Left kidney (tissue), 1 donor: ENCODE measurements at regions not wholly inside any gene's neighbourhood (a gene's known extent, or its start where the extent isn't known, plus 50 kb on each side); places are given as distances from the start of the nearest gene placed in this dataset.
"Not testable (repeated sequence)": the region's sequence is repeated elsewhere in the genome, so short reads cannot be mapped to it uniquely, and the experiment has no call there.

Experiments used
- DNase-seq: peaks from one replicate; pipeline ENCODE4 v3.0.0-alpha.2; 2013

DNA sequence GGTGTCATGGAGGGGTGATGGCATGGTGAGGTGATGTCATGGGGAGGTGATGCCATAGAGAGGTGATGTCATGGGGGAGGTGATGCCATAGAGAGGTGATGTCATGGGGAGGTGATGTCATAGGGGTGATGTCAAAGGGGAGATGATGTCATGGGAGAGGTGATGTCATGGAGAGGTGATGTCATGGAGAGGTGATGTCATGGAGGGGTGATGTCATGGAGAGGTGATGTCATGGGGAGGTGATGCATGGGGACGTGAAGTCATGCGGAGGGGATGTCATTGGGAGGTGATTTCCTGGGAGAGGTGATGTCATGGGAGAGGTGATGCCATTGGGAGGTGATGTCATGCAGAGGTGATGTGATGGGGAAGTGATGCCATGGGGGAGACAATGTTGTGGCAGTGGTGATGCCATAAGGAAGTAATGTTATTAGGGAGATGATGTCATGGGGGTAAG, 92.1 kb upstream of the C1orf174 start:
- no peak for DNase-seq

DNA sequence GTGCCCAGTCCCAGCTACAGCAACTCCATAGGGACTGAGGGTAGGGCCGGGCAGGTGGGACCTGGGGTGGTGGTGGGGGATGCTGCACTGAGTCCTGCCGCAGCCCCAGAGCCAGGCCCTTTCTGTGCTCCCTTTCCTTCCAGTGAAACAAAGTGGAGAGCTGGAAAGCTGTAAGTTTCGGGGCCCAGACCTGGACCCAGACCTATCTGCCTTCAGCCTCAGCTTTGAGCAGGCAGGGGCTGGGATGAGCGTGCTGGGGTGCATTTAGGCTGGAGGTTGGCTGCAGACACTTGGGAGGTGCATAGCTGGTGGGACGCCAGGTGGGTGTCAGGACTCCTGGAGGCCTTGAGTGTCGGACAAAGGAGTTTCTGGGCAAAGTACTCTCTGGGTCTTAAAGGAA, 92.7 kb upstream of the C1orf174 start:
- DNase-seq, result no peak

GRCh38 chr1:3993619-3994375, 93.7 kb upstream of the C1orf174 start:
- no peak for DNase-seq

DNA sequence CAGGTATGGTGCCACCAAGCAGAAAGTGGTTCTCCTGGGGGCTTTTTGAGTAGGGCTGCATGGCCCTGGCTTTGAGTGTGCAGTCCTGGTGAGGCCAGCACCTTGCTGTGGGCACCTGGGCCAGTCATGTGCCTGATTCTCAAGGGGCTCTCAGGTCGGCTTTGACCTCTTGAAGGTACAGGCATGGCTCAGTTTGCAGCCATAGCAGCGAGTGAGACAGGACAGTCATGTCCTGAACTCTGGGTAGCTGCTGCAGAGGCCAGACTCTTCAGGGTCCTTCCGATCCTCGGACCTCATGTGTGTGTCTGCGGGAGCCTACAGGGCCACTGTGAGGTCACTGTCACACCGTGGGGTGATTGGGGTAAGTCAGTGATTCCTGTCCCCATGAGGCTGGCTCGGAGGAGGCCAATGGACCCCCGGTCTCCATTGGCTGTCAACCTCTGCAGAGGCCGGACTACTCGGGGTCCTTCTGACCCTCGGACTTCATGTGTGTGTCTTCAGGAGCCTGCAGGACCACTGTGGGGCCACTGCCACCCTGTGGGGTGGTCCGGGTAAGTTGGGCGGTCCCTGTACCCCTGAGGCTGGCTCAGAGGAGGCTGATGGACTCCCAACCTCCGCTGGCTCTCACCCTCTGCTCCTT, 95.2 kb upstream of the C1orf174 start:
- DNase-seq, result no peak

- DNase-seq, result no peak
These were observed 97.0 kb upstream of the C1orf174 start for GRCh38 chr1:3996846-3997705.

DNA sequence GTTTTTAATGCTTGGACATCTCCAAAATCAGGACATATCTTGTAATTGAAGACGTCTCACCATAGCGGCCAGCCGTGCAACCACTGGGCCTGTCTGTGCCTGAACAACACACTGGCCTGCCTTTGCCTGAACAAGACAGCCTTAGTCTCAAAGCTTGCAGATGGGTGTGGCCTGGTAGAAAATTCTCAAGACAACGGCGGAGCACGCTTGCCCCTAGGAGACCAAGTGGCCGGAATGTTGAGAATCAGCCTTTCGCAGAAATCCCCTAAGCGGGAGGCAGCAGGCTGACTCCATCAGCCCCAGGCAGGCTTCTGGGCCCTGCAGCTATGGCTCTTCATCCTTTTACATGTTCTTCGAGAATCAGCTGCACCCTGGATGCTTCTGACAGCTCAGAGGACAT, 98.0 kb upstream of the C1orf174 start:
- no peak for DNase-seq

DNA sequence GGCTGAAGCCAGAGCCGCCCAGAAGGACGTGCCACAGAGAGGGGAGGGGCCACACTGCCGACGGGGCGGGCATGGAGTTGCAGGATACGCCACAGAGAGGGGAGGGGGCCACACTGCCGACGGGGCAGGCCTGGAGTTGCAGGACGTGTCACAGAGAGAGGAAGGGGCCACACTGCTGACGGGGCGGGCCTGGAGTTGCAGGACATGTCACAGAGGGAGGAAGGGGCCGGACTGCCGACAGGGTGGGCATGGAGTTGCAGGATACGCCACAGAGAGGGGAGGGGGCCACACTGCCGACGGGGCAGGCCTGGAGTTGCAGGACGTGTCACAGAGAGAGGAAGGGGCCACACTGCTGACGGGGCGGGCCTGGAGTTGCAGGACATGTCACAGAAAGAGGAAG, 99.4 kb upstream of the C1orf174 start:
- not testable (repeated sequence) for DNase-seq

DNA sequence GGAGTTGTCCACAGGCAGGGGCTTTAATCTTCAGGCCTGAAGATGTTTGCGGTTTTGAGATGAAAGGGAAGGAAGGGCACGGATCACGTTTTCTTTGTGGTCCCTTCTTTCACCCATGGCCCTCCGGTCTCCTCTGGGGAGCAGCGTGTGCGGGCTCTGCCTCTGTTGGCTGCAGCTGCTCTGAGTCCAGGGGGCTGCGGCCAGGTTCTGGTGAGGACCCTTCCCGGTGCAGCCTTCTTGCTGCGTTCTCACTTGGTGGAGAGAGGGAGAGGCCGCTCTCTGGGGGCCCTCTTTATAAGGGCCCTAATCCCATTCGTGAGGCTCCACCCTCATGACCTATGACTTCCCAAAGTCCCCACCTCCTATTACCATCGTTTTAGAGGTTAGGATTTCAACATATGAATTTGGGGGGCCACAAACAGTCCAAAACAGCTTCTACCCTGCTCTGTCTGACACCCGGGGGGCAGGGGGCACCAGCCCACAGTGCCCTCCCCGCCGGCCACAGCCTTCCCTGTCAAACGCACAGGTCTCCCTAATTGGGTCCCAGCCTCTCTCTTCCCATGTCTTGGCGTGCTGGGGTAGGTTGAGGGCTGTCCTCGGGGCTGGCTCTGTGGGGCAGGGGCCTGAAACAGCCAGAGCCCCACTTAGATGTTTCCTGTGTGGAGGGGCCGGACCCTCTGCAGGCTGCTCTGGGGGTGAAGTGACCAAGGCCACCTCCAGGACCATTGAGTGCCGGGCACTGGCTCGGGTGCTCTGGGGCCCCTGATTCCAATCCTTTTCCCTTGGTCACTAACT, 100.1 kb upstream of the C1orf174 start:
- DNase-seq, result no peak

- DNase-seq, result no peak
These were observed 100.8 kb upstream of the C1orf174 start for GRCh38 chr1:4000811-4001251.

DNA sequence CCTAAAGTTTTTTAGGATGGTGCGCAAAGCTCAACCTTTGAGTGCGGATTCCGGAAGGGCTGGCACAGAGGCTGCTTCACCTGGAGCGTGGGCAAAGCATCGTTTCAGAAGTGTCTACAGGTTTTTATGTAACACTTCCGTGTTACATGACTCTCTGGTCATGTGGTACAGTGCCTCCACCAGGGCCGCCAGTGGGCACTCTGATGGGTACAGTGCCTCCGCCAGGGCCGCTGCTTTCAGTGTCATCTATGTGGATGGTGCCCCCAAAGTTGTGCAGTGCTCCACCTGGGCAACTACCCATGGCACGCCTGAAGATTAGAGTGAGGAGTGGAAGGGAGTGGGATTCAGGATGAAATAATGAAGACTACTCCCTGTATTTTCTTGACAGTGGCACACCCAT, 101.4 kb upstream of the C1orf174 start:
- DNase-seq, result no peak

DNA sequence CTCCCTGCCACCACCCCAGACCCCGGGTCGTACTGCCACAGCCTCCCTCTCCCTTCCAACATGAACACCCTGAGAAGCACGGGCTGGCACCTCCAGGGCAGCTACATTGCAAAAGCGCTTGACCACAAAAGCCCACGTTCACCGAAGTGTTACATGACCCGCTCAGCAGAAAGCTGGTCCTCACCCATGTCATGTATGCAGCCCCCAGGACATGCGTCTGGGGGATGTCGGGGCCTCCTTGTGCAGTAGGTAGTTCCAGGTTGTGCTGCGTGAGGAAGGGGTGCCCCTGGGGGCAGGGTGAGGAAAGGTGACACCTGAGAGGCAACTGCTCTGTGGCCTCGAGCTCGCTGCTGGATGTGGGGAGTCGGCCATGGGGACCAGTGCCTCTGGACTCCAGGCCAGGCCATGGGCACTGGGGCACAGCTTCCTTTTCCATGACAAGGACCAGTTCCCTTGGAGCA, 102.0 kb upstream of the C1orf174 start:
- no peak for DNase-seq

DNA sequence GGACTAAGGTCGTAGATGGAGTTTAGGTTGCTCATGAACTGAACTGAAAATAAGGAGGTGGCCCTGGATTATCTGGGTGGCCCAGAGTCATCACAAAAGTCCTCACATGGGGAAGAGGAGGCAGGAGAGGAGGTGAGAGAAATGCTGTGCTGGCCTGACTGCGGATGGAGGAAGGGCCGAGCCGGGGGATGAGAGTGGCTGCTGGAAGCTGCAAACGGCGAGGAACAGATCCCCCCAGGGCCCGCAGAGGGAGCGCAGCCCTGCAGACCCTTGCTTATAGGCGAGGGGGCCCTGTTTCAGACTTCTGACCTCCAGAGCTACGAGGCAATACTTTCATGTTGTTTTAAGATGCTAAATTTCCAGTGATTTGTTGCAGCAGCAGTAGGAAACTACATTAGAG, 102.7 kb upstream of the C1orf174 start:
- no peak for DNase-seq

DNA sequence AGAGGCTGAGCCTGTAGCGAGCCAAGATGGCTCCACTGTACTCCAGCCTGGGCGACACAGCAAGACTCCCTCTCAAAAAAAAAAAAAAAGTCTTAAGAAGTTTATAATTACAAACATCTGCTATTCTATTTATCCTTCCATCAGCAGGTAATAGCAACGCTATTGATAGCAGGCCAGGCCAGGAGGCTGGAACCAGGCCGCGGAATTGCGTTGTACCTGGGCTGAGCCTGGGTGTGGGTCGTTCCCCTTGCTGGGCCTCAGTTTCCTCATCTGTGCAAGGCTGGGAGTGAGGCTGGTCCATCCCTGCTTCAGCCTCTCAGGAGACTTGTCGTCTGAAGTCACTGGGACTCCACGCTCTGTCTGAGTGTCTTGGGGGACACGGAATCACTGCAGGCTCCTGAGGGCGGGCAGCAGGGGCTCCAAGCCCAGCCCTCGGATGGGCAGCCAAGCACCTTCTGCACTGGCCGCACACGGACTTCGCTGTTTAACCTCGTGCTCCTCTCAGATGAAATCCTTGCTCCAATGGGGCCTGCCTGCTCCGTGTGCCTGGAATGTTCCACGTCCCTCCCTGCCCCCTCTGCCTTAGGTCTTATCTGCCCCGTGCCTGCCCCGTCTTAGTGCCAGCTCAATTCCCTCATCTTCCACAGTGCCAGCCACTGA, 103.9 kb upstream of the C1orf174 start:
- no peak for DNase-seq

- DNase-seq, result no peak
These were observed 104.8 kb upstream of the C1orf174 start for GRCh38 chr1:4004635-4005430.

DNA sequence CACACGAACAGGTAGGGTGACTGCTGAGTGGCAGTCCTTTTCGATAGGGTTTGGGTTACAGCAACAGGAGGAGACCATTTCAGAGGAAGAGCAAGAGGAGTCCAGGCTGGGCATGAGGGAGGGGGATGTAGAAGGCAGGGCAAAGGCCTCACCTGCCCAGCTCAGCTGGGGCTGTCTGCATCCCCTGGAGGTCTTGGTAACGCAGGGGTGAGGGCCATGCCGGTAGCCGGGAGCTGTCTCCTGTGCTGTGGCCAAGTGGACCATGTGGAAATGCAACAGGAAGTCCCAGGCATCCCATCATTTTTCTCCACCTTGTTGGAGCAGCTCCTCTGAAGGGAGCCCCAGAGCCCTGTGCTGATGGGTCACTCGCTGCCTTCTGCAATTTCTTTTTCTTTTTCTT, 105.4 kb upstream of the C1orf174 start:
- DNase-seq, result no peak

DNA sequence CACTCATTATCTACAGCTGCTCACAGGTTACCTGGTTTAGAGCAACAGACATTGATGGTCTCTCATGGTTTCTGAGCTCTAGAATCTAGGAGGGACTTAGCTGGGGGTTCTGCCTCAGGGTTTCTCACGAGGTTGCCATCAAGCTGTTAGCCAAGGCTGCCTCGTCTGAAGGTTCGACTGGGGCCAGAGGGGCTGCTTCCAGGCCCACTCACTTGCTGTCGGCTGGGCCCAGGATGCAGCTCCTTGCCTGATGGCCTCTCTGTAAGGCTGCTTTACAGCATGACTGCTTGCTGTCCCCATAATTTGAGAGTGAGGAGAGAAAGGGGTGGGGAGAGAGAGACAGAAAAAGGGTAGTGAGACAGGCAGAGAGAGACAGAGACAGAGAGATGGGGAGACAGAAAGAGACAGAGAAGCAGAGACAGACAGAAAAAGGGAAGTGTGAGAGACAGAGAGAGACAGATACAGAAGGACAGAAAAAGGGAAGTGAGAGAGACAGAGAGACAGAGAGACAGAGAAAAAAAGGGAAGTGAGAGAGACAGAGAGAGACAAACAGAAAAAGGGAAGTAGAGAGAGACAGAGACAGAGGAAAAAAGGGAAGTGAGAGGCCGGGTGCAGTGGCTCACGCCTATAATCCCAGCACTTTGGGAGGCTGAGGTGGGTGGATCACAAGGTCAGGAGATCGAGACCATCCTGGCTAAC, 106.8 kb upstream of the C1orf174 start:
- no peak for DNase-seq

- no peak for DNase-seq
These were observed 110.2 kb upstream of the C1orf174 start for GRCh38 chr1:4010284-4010683.

DNA sequence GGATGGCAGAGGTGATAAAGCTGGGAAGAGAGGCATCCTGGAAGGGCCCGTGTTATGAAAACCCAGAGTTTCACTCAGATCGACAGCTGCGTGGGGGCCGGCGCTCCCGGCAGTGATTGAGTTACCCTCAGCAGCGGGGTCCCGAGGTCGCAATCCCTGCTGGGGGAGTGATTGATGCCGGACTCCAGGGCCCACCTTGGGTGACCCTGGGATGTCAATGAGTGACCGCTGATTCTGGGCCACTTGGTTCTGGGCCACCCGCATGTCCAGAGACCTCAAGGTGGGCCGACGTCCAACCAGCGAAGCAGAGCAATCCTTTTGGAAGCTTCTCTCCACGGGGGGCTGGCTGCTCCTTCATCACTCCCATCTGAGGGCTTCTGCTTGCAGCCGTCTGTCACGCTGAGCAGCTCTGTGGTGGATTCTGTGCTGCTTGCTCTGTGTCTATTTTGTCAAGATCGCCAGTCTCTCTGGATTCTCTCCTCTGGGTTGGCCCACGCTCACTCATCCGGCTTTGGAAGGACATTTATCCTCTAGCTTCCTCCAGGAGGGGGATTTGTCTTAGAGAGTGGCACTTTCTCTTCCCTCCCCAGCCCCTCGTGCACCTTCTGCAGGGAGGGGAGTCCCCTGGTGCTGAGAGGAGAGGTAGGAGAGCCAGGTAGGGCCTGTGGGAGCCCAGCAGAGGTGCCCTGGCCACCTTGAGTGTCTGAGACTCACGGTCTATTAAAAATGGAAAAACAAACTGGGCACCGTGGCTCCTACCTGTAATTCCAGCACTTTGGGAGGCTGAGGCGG, 110.9 kb upstream of the C1orf174 start:
- DNase-seq, result no peak
